ENCODE measurements at regions not wholly inside any gene's neighbourhood (a gene's known extent, or its start where the extent isn't known, plus 50 kb on each side); places are given as distances from the start of the nearest gene placed in this dataset.

DNA sequence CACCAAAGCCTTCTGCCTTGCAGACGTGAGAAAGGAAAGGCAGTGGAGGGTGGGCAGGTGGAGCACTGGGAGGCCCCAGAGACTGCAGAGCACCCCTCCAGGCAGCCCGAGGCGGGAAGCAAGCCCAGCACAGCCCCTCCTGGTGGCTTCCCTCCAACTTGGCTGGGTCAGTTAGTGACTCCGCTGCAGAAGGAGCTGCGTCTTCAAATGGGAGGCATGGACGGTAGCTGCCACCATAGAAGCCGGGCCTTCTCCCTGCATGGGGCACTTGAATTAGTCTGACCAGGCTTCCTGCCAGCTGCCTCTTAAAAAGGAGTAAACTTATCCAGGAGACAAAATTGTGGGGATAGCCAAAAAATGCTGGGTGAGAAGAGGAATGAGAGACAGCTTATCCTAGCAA, 88.0 kb upstream of the RPS6KA2 start:
- H3K4me1 ChIP-seq (replicated peaks): no peaks in the 10 kb centered on the region
- intact Hi-C loops (cut with DNase I): no loop called here
- no peaks in the 10 kb centered on the region for H3K36me3 ChIP-seq
- H3K27me3 ChIP-seq (replicated peaks; ENCODE audit: insufficient read depth): no peaks in the 10 kb centered on the region
- H3K9me3 ChIP-seq: no peaks in the 10 kb centered on the region
- WGBS: 63% methylated on average over 7 of the region's 7 CpGs
- DNase-seq (ENCODE audit: low spot score): no peak
- H3K4me3 ChIP-seq: no peak overlapping the region
- no peak for TF ChIP-seq CTCF (IDR thresholded peaks at IDR 0.05)
- no peak for TF ChIP-seq POLR2AphosphoS5 (IDR thresholded peaks at IDR 0.05)
- no peak for TF ChIP-seq POLR2A (IDR thresholded peaks at IDR 0.05)
- no peak overlapping the region for H3K27ac ChIP-seq

GRCh38 chr6:166714581-166714980, 87.5 kb upstream of the RPS6KA2 start:
- intact Hi-C loops (cut with DNase I): no loop called here
- WGBS: 90% methylated on average over 10 of the region's 10 CpGs
- no peak overlapping the region for H3K4me3 ChIP-seq
- DNase-seq (ENCODE audit: low spot score): no peak
- no peaks in the 10 kb centered on the region for H3K4me1 ChIP-seq (replicated peaks)
- no peak overlapping the region for H3K27ac ChIP-seq
- TF ChIP-seq POLR2AphosphoS5 (IDR thresholded peaks at IDR 0.05): no peak
- TF ChIP-seq CTCF (IDR thresholded peaks at IDR 0.05): no peak
- no peak for TF ChIP-seq POLR2A (IDR thresholded peaks at IDR 0.05)
- no peaks in the 10 kb centered on the region for H3K36me3 ChIP-seq
- no peaks in the 10 kb centered on the region for H3K27me3 ChIP-seq (replicated peaks; ENCODE audit: insufficient read depth)
- no peaks in the 10 kb centered on the region for H3K9me3 ChIP-seq

DNA sequence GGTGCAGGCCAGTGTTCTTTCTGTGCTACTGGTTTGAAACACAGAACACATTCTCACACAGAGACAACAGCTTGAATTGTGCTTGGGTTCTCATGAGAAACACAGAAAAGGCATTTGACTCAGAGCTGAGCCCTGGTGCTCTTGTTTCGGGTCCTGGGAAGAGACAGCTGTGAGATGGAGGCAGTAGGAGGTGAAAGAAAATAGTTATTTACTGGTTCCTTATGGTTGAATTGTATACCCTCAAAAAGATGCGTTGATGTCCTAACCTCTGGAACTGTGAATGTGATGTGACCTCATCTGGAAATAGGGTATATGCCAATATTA, 87.1 kb upstream of the RPS6KA2 start:
- intact Hi-C loops (cut with DNase I): no loop called here

GRCh38 chr6:166713434-166714186, 86.6 kb upstream of the RPS6KA2 start:
- H3K9me3 ChIP-seq: no peaks in the 10 kb centered on the region
- no peaks in the 10 kb centered on the region for H3K27me3 ChIP-seq (replicated peaks; ENCODE audit: insufficient read depth)
- H3K4me1 ChIP-seq (replicated peaks): no peaks in the 10 kb centered on the region
- H3K36me3 ChIP-seq: no peaks in the 10 kb centered on the region
- intact Hi-C loops (cut with DNase I): no loop called here
- no peak overlapping the region for H3K27ac ChIP-seq
- WGBS: 57% methylated on average over 16 of the region's 16 CpGs
- no peak for DNase-seq (ENCODE audit: low spot score)
- no peak overlapping the region for H3K4me3 ChIP-seq
- no peak for TF ChIP-seq POLR2AphosphoS5 (IDR thresholded peaks at IDR 0.05)
- no peak for TF ChIP-seq CTCF (IDR thresholded peaks at IDR 0.05)
- TF ChIP-seq POLR2A (IDR thresholded peaks at IDR 0.05): no peak

More for the DNA sequence above, 87.1 kb upstream of the RPS6KA2 start:
- Histone ChIP-seq H3K36me3 (no peaks in the 10 kb centered on the region), H3K27me3 (replicated peaks; ENCODE audit: insufficient read depth) (no peaks in the 10 kb centered on the region), H3K4me1 (replicated peaks) (no peaks in the 10 kb centered on the region), H3K4me3 (no peak overlapping the region), H3K27ac (no peak overlapping the region), H3K9me3 (no peaks in the 10 kb centered on the region)
- 91% methylated on average over 2 of the region's 2 CpGs for WGBS
- TF ChIP-seq POLR2A (IDR thresholded peaks at IDR 0.05) (no peak), CTCF (IDR thresholded peaks at IDR 0.05) (no peak), POLR2AphosphoS5 (IDR thresholded peaks at IDR 0.05) (no peak)
- DNase-seq (ENCODE audit: low spot score): no peak
